Activated T-helper 2 cell treated with anti-CD3 and anti-CD28 coated beads, Interferon-gamma antibody, Interleukin-2, Interleukin-4, amounts not matched to agents 10 μg/mL and 5 μg/mL and 100 μg/mL, durations not matched to agents 14 hours and 24 hours and 36 hours (primary cell): ENCODE measurements at regions not wholly inside any gene's neighbourhood (a gene's known extent, or its start where the extent isn't known, plus 50 kb on each side); places are given as distances from the start of the nearest gene placed in this dataset.

Source experiments
- DNase-seq: peaks from one replicate; pipeline ENCODE4 v3.0.0; 2021; ENCODE audit warnings: low spot score
- H3K27ac Mint-ChIP-seq: one replicate; pipeline ENCODE4 v1.8.0; 2021; ENCODE audit warnings: mixed read lengths
- H3K27me3 Mint-ChIP-seq: one replicate; pipeline ENCODE4 v1.8.0; 2021; ENCODE audit warnings: low read depth, mixed read lengths
- H3K36me3 Mint-ChIP-seq: one replicate; pipeline ENCODE4 v1.8.0; 2021; ENCODE audit warnings: low read depth, mixed read lengths
- H3K4me1 Mint-ChIP-seq: one replicate; pipeline ENCODE4 v1.8.0; 2021; ENCODE audit warnings: low read depth, mixed read lengths
- H3K4me3 Mint-ChIP-seq: one replicate; pipeline ENCODE4 v1.8.0; 2021; ENCODE audit warnings: low read depth, mild to moderate bottlenecking, moderate library complexity, mixed read lengths
- H3K9me3 Mint-ChIP-seq: one replicate; pipeline ENCODE4 v1.8.0; 2021; ENCODE audit warnings: mixed read lengths
- intact Hi-C: fragments of 100-400 bp; cut with micrococcal nuclease; formaldehyde crosslinking; loops from one replicate; pipeline ENCODE4 v1.15.1; 2023

DNA sequence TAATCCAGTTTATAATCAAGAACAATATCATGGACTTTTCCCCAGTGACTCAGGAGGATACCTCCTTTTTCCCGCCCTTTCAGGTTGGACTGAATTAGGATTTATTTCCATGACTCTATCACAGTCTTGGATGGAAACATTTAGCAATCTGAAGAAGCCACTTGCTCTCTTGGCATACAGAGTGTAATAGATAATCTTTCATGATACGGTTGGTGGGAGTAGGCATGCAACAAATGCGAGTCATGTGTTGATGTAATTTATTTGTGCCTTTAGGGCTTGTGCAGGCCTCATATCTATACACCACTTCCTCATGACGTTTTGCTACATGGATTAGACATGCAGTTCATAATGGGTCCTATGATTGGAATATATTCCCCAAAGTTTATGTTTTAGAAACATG, 54.2 kb upstream of the MCTP2 start:
- intact Hi-C loops = no loop called here
- DNase-seq = no peak
- Mint-ChIP-seq H3K4me3 (peak overlapping the region; percentile 41), H3K27ac (peak overlapping the region; percentile 95), H3K9me3 (peaks cover 32% of the 10 kb centered on the region), H3K36me3 (peaks cover 26% of the 10 kb centered on the region), H3K27me3 (no peaks in the 10 kb centered on the region), H3K4me1 (peaks cover 48% of the 10 kb centered on the region)

- Mint-ChIP-seq H3K4me1 (peaks cover 54% of the 10 kb centered on the region), H3K36me3 (peaks cover 30% of the 10 kb centered on the region), H3K9me3 (peaks cover 40% of the 10 kb centered on the region), H3K27ac (peak overlapping the region; percentile 52), H3K27me3 (peaks cover 1% of the 10 kb centered on the region), H3K4me3 (no peak overlapping the region)
- no peak for DNase-seq
- intact Hi-C loops = loop anchor here (2.0 kb wide), 1 partner anchor 149 kb away; no protein-coding TSS in a partner anchor
Measured at GRCh38 chr15:94175420-94175819, 55.9 kb upstream of the MCTP2 start.

- peak overlapping the region; percentile 28 for H3K27ac Mint-ChIP-seq
- peaks cover 30% of the 10 kb centered on the region for H3K36me3 Mint-ChIP-seq
- H3K4me1 Mint-ChIP-seq = peaks cover 54% of the 10 kb centered on the region
Measured at GRCh38 chr15:94174399-94174802, 57.0 kb upstream of the MCTP2 start.

GRCh38 chr15:94168250-94168649, 63.1 kb upstream of the MCTP2 start:
- H3K36me3 Mint-ChIP-seq = peaks cover 12% of the 10 kb centered on the region
- peaks cover 6% of the 10 kb centered on the region for H3K27me3 Mint-ChIP-seq
- H3K4me3 Mint-ChIP-seq = no peak overlapping the region
- H3K9me3 Mint-ChIP-seq = peaks cover 32% of the 10 kb centered on the region
- H3K27ac Mint-ChIP-seq = no peak overlapping the region
- DNase-seq = no peak
- peaks cover 28% of the 10 kb centered on the region for H3K4me1 Mint-ChIP-seq
- intact Hi-C loops = no loop called here

More at GRCh38 chr15:94174399-94174802, 57.0 kb upstream of the MCTP2 start:
- Mint-ChIP-seq H3K27me3 (peaks cover 1% of the 10 kb centered on the region), H3K9me3 (peaks cover 40% of the 10 kb centered on the region), H3K4me3 (peak overlapping the region; percentile 0)
- intact Hi-C loops = loop anchor here (1.0 to 2.0 kb wide), 5 partner anchors 32 to 150 kb away; partner anchors contain the start of gene MCTP2
- DNase-seq = no peak

- Mint-ChIP-seq H3K27me3 (peaks cover 22% of the 10 kb centered on the region), H3K4me3 (no peak overlapping the region), H3K4me1 (peaks cover 12% of the 10 kb centered on the region), H3K36me3 (peaks cover 2% of the 10 kb centered on the region), H3K9me3 (peaks cover 13% of the 10 kb centered on the region), H3K27ac (no peak overlapping the region)
- no peak for DNase-seq
- intact Hi-C loops = loop anchor here (1.0 to 5.0 kb wide), 3 partner anchors 66 to 417 kb away; partner anchors contain the start of gene MCTP2
Measured at GRCh38 chr15:94164971-94165370, 66.4 kb upstream of the MCTP2 start.

DNA sequence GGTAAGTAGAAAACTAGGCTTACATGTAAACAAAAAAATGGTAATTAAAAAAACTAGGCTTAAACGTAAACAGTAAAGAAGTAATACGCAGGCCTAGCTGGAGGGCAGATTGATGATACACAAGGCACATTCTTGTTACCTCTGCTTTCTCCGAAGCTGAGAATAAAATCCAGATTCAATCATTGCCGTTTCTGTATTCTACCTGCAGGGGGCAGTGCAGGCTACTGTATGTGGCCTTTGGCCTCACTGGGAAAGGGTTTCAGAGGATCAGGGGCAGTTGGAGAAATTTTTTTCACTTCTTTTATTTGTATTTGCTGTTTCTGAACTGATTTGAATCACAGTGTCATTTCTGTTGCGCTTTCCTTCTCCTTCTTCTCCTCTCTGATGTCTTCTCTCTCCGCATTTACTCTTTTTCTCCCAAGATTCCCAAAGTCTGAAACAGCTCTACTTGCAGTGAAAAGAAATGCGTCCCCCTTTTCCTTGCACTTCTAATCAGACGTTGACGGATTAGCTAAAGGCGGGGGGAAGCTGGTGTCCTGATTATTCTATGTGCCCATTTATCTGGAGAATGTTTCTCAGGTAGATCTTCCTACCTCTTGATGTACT, 67.1 kb upstream of the MCTP2 start:
- peaks cover 13% of the 10 kb centered on the region for H3K9me3 Mint-ChIP-seq
- peaks cover 2% of the 10 kb centered on the region for H3K36me3 Mint-ChIP-seq
- no peak overlapping the region for H3K27ac Mint-ChIP-seq
- H3K4me3 Mint-ChIP-seq = no peak overlapping the region
- peaks cover 22% of the 10 kb centered on the region for H3K27me3 Mint-ChIP-seq
- DNase-seq = peak; percentile 45
- intact Hi-C loops = loop anchor here (1.0 to 5.0 kb wide), 3 partner anchors 67 to 418 kb away; partner anchors contain the start of gene MCTP2
- peaks cover 15% of the 10 kb centered on the region for H3K4me1 Mint-ChIP-seq

DNA sequence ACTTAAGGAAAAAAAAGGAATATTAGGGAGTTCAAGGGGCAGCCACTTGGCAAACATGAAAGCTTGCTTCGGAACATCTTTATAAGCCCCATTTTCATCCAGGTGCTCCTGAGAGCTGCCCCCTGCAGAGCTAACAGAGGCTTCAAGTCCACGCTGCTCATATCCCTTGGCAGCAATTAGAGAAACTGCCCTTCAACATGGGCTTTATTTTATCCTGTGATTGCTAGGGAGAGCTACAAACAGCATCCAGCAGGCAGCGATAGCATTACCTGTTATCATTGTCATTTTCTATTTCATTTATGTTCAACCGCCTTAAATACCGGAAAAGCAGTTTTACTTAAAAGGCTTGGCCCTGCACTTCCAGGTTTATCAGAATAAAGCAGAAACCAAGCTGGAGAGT, 68.4 kb upstream of the MCTP2 start:
- intact Hi-C loops = loop anchor here (5.0 kb wide), 1 partner anchor 419 kb away; no protein-coding TSS in a partner anchor
- no peak overlapping the region for H3K27ac Mint-ChIP-seq
- DNase-seq = no peak

DNA sequence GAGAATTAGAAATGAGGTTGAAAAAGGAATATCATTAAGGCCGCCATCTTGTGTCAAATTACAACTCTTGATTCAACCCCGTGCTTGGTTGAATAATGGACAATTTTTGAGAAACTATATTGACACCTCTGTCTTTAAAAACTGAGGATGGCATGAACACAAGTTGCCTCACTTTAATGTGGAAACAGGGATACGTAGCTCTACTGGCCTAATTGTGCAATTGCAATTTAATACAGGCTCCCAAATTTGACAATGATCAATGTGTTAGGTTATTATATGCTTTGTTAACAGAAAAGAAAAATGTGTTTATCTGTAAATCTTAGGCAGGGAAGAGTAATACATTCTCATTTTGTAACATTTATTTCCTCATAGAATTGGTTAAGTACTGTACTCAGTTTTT, 77.1 kb upstream of the MCTP2 start:
- Mint-ChIP-seq H3K27ac (no peak overlapping the region), H3K4me1 (no peaks in the 10 kb centered on the region), H3K27me3 (peaks cover 36% of the 10 kb centered on the region), H3K36me3 (no peaks in the 10 kb centered on the region), H3K9me3 (peaks cover 9% of the 10 kb centered on the region), H3K4me3 (no peak overlapping the region)
- DNase-seq = no peak
- intact Hi-C loops = no loop called here

More for the DNA sequence above, 68.4 kb upstream of the MCTP2 start:
- Mint-ChIP-seq H3K4me3 (no peak overlapping the region), H3K27me3 (peaks cover 22% of the 10 kb centered on the region), H3K36me3 (peaks cover 2% of the 10 kb centered on the region), H3K9me3 (peaks cover 13% of the 10 kb centered on the region), H3K4me1 (peaks cover 15% of the 10 kb centered on the region)

- no peak for DNase-seq
- Mint-ChIP-seq H3K36me3 (no peaks in the 10 kb centered on the region), H3K4me1 (no peaks in the 10 kb centered on the region), H3K4me3 (no peak overlapping the region), H3K9me3 (no peaks in the 10 kb centered on the region), H3K27ac (no peak overlapping the region), H3K27me3 (peaks cover 28% of the 10 kb centered on the region)
- intact Hi-C loops = no loop called here
Measured at GRCh38 chr15:94145046-94145445, 86.3 kb upstream of the MCTP2 start.

- no peaks in the 10 kb centered on the region for H3K9me3 Mint-ChIP-seq
- no peak overlapping the region for H3K27ac Mint-ChIP-seq
- DNase-seq = no peak
- intact Hi-C loops = no loop called here
- H3K4me1 Mint-ChIP-seq = no peaks in the 10 kb centered on the region
- no peak overlapping the region for H3K4me3 Mint-ChIP-seq
- H3K27me3 Mint-ChIP-seq = peaks cover 44% of the 10 kb centered on the region
- H3K36me3 Mint-ChIP-seq = no peaks in the 10 kb centered on the region
Measured at GRCh38 chr15:94141802-94142201, 89.6 kb upstream of the MCTP2 start.

DNA sequence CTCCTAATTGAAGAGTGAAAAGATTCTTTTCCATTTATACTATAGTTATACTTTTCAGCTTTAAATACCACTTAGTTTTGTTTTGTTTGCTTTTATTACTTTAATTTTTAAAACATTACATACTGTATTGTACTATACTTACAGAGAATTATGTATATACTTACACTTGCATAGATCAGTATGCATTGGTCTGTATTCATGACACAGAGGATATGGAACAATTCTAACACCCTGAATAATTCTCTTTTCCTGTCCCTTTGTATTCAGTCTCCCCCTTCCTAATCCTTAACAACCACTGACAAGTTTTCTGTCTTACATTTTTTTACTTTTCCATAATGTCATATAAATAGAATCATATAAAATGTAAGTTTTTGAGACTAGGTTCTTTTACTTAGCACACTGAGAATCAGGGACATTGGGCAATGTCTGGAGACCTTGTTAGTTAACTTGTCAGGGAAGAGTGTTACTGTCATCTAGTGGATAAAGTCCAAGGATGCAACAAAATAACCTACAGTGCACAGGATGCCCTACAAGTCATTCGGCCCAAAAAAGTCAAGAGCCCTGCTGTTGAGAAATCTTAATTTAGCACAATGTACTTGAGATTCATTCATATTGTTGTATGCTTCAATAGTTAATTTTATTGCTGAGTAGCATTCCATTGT, 95.7 kb upstream of the MCTP2 start:
- intact Hi-C loops = no loop called here
- Mint-ChIP-seq H3K27ac (no peak overlapping the region), H3K27me3 (peaks cover 55% of the 10 kb centered on the region), H3K4me3 (no peak overlapping the region), H3K36me3 (no peaks in the 10 kb centered on the region), H3K9me3 (no peaks in the 10 kb centered on the region), H3K4me1 (no peaks in the 10 kb centered on the region)
- no peak for DNase-seq

GRCh38 chr15:94131875-94132274, 99.5 kb upstream of the MCTP2 start:
- Mint-ChIP-seq H3K27me3 (peaks cover 44% of the 10 kb centered on the region), H3K4me1 (no peaks in the 10 kb centered on the region), H3K9me3 (no peaks in the 10 kb centered on the region), H3K36me3 (no peaks in the 10 kb centered on the region), H3K27ac (no peak overlapping the region), H3K4me3 (no peak overlapping the region)
- intact Hi-C loops = no loop called here
- DNase-seq = no peak

DNA sequence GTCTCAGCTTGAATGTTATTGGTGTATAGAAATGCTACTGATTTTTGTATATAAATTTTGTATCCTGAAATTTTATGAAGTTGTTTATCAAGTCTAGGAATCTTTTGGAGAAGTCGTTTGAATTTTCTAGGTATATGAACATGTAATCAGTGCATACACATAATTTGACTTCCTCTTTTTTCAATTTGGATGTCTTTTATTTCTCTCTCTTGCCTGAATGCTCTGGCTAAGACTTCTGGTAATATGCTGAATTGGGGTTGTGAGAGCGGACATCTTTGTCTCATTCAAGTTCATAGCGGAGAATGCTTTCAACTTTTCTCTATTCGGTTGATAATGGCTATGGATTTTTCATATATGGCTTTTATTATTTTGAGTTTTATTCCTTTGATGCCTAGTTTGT, 100.9 kb upstream of the MCTP2 start:
- no peaks in the 10 kb centered on the region for H3K9me3 Mint-ChIP-seq
- H3K4me1 Mint-ChIP-seq = no peaks in the 10 kb centered on the region
- no peak overlapping the region for H3K27ac Mint-ChIP-seq
- intact Hi-C loops = no loop called here
- H3K4me3 Mint-ChIP-seq = no peak overlapping the region
- H3K27me3 Mint-ChIP-seq = peaks cover 41% of the 10 kb centered on the region
- H3K36me3 Mint-ChIP-seq = no peaks in the 10 kb centered on the region
- no peak for DNase-seq
